COR-L47 (cell line): ENCODE measurements at regions not wholly inside any gene's neighbourhood (a gene's known extent, or its start where the extent isn't known, plus 50 kb on each side); places are given as distances from the start of the nearest gene placed in this dataset.
"Not testable (repeated sequence)": the region's sequence is repeated elsewhere in the genome, so short reads cannot be mapped to it uniquely, and the experiment has no call there.

Experiments used
- DNase-seq: peaks from one replicate; lab custom pipeline; 2025; lab: John Stamatoyannopoulos, UW

- no peak for DNase-seq
Measured at GRCh38 chr18:52190195-52190594, 149.8 kb upstream of the DCC start.

GRCh38 chr18:52190631-52191030 is 149.4 kb upstream of the DCC start:
- DNase-seq = no peak

- no peak for DNase-seq
Measured at GRCh38 chr18:52200406-52200805, 139.6 kb upstream of the DCC start.

- DNase-seq = no peak
Measured at GRCh38 chr18:52200921-52201663, 138.9 kb upstream of the DCC start.

- no peak for DNase-seq
Measured at GRCh38 chr18:52208646-52209045, 131.4 kb upstream of the DCC start.

- no peak for DNase-seq
Measured at GRCh38 chr18:52216109-52216508, 123.9 kb upstream of the DCC start.

- DNase-seq = no peak
Measured at GRCh38 chr18:52216666-52217065, 123.3 kb upstream of the DCC start.

GRCh38 chr18:52219102-52219501 is 120.9 kb upstream of the DCC start:
- no peak for DNase-seq

- DNase-seq = no peak
Measured at GRCh38 chr18:52220062-52220591, 119.9 kb upstream of the DCC start.

GRCh38 chr18:52222211-52222610 is 117.8 kb upstream of the DCC start:
- DNase-seq = no peak

- DNase-seq = no peak
Measured at GRCh38 chr18:52227536-52227935, 112.5 kb upstream of the DCC start.

GRCh38 chr18:52228166-52228565 is 111.8 kb upstream of the DCC start:
- no peak for DNase-seq

- no peak for DNase-seq
Measured at GRCh38 chr18:52236131-52236530, 103.9 kb upstream of the DCC start.

- no peak for DNase-seq
Measured at GRCh38 chr18:52237551-52237950, 102.4 kb upstream of the DCC start.

- DNase-seq = no peak
Measured at GRCh38 chr18:52242711-52243110, 97.3 kb upstream of the DCC start.

GRCh38 chr18:52244658-52245057 is 95.3 kb upstream of the DCC start:
- DNase-seq = no peak

GRCh38 chr18:52254367-52254766 is 85.6 kb upstream of the DCC start:
- DNase-seq = no peak

- not testable (repeated sequence) for DNase-seq
Measured at GRCh38 chr18:52257417-52257816, 82.6 kb upstream of the DCC start.

- DNase-seq = no peak
Measured at GRCh38 chr18:52275817-52276216, 64.2 kb upstream of the DCC start.

GRCh38 chr18:52277785-52278184 is 62.2 kb upstream of the DCC start:
- DNase-seq = no peak

- DNase-seq = no peak
Measured at GRCh38 chr18:52278191-52278590, 61.8 kb upstream of the DCC start.

GRCh38 chr18:52280702-52281101 is 59.3 kb upstream of the DCC start:
- no peak for DNase-seq

- no peak for DNase-seq
Measured at GRCh38 chr18:52283927-52284326, 56.1 kb upstream of the DCC start.

GRCh38 chr18:52286675-52287074 is 53.3 kb upstream of the DCC start:
- DNase-seq = no peak
